Left colon (tissue), 2 donors: ENCODE measurements at regions not wholly inside any gene's neighbourhood (a gene's known extent, or its start where the extent isn't known, plus 50 kb on each side); places are given as distances from the start of the nearest gene placed in this dataset.

Source experiments
- ATAC-seq: fragments of 200-7000 bp; cut with Tn5 transposase; one replicate; pipeline ENCODE4 v1.9.1; 2020; ENCODE audit warnings: mild to moderate bottlenecking, moderate library complexity
- DNase-seq, 2 donors: peaks; one replicate each; pipeline ENCODE4 v3.0.0-alpha.2; 2020
- intact Hi-C, 2 donors: fragments of 100-400 bp; cut with DNase I in 1 of 2; cut with micrococcal nuclease in 1 of 2; formaldehyde crosslinking; loops; one replicate each; pipeline versions ENCODE4 v1.11.2 to v1.14.0; 2022; cut with DNase I, micrococcal nuclease
- donor health status: DM: no; HTN: no; CAD: no.
- donor health status: DM: yes; HTN: yes; CAD: no.

GRCh38 chr2:144099780-144100377 lies 420.0 kb downstream of the ZEB2 start:
- DNase-seq (no peak), ATAC-seq (no peak)

GRCh38 chr2:144099340-144099739 lies 420.6 kb downstream of the ZEB2 start:
- DNase-seq: no peak
- no peak for ATAC-seq
- intact Hi-C loops: no loop called here

More at GRCh38 chr2:144099780-144100377, 420.0 kb downstream of the ZEB2 start:
- intact Hi-C loops: no loop called here

GRCh38 chr2:144097440-144098225 lies 422.3 kb downstream of the ZEB2 start:
- DNase-seq (no peak), ATAC-seq (no peak)
- intact Hi-C loops: no loop called here

GRCh38 chr2:144096531-144096930 lies 423.4 kb downstream of the ZEB2 start:
- ATAC-seq (no peak), DNase-seq (no peak)
- intact Hi-C loops: no loop called here

- DNase-seq (no peak), ATAC-seq (no peak)
- intact Hi-C loops: no loop called here
Observed at GRCh38 chr2:144094408-144095151, 425.3 kb downstream of the ZEB2 start.

GRCh38 chr2:144091622-144092021 lies 428.3 kb downstream of the ZEB2 start:
- DNase-seq (no peak), ATAC-seq (no peak)
- intact Hi-C loops: no loop called here

GRCh38 chr2:144088863-144089262 lies 431.1 kb downstream of the ZEB2 start:
- intact Hi-C loops: no loop called here
- no peak for DNase-seq
- no peak for ATAC-seq

- DNase-seq (no peak), ATAC-seq (no peak)
- intact Hi-C loops: no loop called here
Observed at GRCh38 chr2:144086965-144087364, 433.0 kb downstream of the ZEB2 start.

GRCh38 chr2:144085016-144085415 lies 434.9 kb downstream of the ZEB2 start:
- ATAC-seq: no peak
- intact Hi-C loops: no loop called here
- DNase-seq: no peak

GRCh38 chr2:144084114-144084661 lies 435.7 kb downstream of the ZEB2 start:
- no peak for DNase-seq
- ATAC-seq: no peak
- intact Hi-C loops: no loop called here

- ATAC-seq: no peak
- intact Hi-C loops: no loop called here
- DNase-seq: no peak
Observed at GRCh38 chr2:144083211-144083610, 436.7 kb downstream of the ZEB2 start.

GRCh38 chr2:144082777-144083176 lies 437.1 kb downstream of the ZEB2 start:
- ATAC-seq (no peak), DNase-seq (no peak)
- intact Hi-C loops: no loop called here

GRCh38 chr2:144082327-144082726 lies 437.6 kb downstream of the ZEB2 start:
- DNase-seq (no peak), ATAC-seq (no peak)
- intact Hi-C loops: no loop called here

- ATAC-seq (no peak), DNase-seq (no peak)
- intact Hi-C loops: no loop called here
Observed at GRCh38 chr2:144081272-144081671, 438.6 kb downstream of the ZEB2 start.

GRCh38 chr2:144079803-144080202 lies 440.1 kb downstream of the ZEB2 start:
- intact Hi-C loops: no loop called here
- DNase-seq (no peak), ATAC-seq (no peak)

- intact Hi-C loops: no loop called here
- no peak for DNase-seq
- ATAC-seq: no peak
Observed at GRCh38 chr2:144078802-144079724, 440.9 kb downstream of the ZEB2 start.

GRCh38 chr2:144078106-144078505 lies 441.8 kb downstream of the ZEB2 start:
- DNase-seq (no peak), ATAC-seq (no peak)
- intact Hi-C loops: no loop called here

- ATAC-seq (no peak), DNase-seq (no peak)
- intact Hi-C loops: no loop called here
Observed at GRCh38 chr2:144074450-144074849, 445.5 kb downstream of the ZEB2 start.

GRCh38 chr2:144071461-144071860 lies 448.5 kb downstream of the ZEB2 start:
- ATAC-seq (no peak), DNase-seq (no peak)
- intact Hi-C loops: no loop called here
